ENCODE measurements at regions not wholly inside any gene's neighbourhood (a gene's known extent, or its start where the extent isn't known, plus 50 kb on each side); places are given as distances from the start of the nearest gene placed in this dataset.

- no peak for TF ChIP-seq E2F1 (CRISPR knock-in tag; IDR thresholded peaks at IDR 0.05)
- TF ChIP-seq, protein P1, sequence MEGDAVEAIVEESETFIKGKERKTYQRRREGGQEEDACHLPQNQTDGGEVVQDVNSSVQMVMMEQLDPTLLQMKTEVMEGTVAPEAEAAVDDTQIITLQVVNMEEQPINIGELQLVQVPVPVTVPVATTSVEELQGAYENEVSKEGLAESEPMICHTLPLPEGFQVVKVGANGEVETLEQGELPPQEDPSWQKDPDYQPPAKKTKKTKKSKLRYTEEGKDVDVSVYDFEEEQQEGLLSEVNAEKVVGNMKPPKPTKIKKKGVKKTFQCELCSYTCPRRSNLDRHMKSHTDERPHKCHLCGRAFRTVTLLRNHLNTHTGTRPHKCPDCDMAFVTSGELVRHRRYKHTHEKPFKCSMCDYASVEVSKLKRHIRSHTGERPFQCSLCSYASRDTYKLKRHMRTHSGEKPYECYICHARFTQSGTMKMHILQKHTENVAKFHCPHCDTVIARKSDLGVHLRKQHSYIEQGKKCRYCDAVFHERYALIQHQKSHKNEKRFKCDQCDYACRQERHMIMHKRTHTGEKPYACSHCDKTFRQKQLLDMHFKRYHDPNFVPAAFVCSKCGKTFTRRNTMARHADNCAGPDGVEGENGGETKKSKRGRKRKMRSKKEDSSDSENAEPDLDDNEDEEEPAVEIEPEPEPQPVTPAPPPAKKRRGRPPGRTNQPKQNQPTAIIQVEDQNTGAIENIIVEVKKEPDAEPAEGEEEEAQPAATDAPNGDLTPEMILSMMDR (IDR thresholded peaks at IDR 0.05): no peak
- TF ChIP-seq, protein P2, sequence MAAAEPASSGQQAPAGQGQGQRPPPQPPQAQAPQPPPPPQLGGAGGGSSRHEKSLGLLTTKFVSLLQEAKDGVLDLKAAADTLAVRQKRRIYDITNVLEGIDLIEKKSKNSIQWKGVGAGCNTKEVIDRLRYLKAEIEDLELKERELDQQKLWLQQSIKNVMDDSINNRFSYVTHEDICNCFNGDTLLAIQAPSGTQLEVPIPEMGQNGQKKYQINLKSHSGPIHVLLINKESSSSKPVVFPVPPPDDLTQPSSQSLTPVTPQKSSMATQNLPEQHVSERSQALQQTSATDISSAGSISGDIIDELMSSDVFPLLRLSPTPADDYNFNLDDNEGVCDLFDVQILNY (CRISPR knock-in tag; IDR thresholded peaks at IDR 0.05): no peak
- TF ChIP-seq, protein P3, sequence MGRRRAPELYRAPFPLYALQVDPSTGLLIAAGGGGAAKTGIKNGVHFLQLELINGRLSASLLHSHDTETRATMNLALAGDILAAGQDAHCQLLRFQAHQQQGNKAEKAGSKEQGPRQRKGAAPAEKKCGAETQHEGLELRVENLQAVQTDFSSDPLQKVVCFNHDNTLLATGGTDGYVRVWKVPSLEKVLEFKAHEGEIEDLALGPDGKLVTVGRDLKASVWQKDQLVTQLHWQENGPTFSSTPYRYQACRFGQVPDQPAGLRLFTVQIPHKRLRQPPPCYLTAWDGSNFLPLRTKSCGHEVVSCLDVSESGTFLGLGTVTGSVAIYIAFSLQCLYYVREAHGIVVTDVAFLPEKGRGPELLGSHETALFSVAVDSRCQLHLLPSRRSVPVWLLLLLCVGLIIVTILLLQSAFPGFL (CRISPR knock-in tag; IDR thresholded peaks at IDR 0.05; ENCODE audit: borderline replicate concordance): no peak
- TF ChIP-seq ZNF317 (CRISPR knock-in tag; IDR thresholded peaks at IDR 0.05; ENCODE audit: borderline replicate concordance, low read depth): no peak
- no peak for TF ChIP-seq STAT6 (CRISPR knock-in tag; conservative IDR thresholded peaks at IDR 0.05; ENCODE audit: low read depth)
Measured at GRCh38 chr9:85863875-85864274, 77.1 kb upstream of the NAA35 start.
